Memory B cell (primary cell): ENCODE measurements at regions not wholly inside any gene's neighbourhood (a gene's known extent, or its start where the extent isn't known, plus 50 kb on each side); places are given as distances from the start of the nearest gene placed in this dataset.
"Not testable (repeated sequence)": the region's sequence is repeated elsewhere in the genome, so short reads cannot be mapped to it uniquely, and the experiment has no call there.

Source experiments
- ATAC-seq: fragments of 150-1000 bp; cut with Tn5 transposase; 2 replicates; pipeline ENCODE4 v1.10.0; 2021; ENCODE audit warnings: low read depth, mild to moderate bottlenecking, moderate library complexity
- DNase-seq, 2 donors: peaks; one replicate each; pipeline ENCODE4 v3.0.0; 2022; ENCODE audit warnings: low spot score in 2 of 2
- H3K27ac Mint-ChIP-seq: one replicate; pipeline ENCODE4 v1.8.0; 2022; ENCODE audit warnings: mild to moderate bottlenecking, moderate library complexity, mixed read lengths
- H3K27me3 Mint-ChIP-seq: one replicate; pipeline ENCODE4 v1.8.0; 2022; ENCODE audit warnings: mixed read lengths
- H3K36me3 Mint-ChIP-seq: one replicate; pipeline ENCODE4 v1.8.0; 2022; ENCODE audit warnings: mild to moderate bottlenecking, mixed read lengths
- H3K4me1 Mint-ChIP-seq: one replicate; pipeline ENCODE4 v1.8.0; 2022; ENCODE audit warnings: mixed read lengths
- H3K4me3 Mint-ChIP-seq: one replicate; pipeline ENCODE4 v1.8.0; 2022; ENCODE audit warnings: mild to moderate bottlenecking, moderate library complexity, mixed read lengths
- H3K9me3 Mint-ChIP-seq: one replicate; pipeline ENCODE4 v1.8.0; 2022; ENCODE audit warnings: mixed read lengths

- Mint-ChIP-seq H3K27me3 (peaks cover 4% of the 10 kb centered on the region), H3K9me3 (peaks cover 3% of the 10 kb centered on the region), H3K4me3 (no peak overlapping the region), H3K4me1 (no peaks in the 10 kb centered on the region), H3K36me3 (no peaks in the 10 kb centered on the region), H3K27ac (no peak overlapping the region)
- DNase-seq, result no peak
- no peak for ATAC-seq
These were observed 209.2 kb upstream of the GADL1 start for GRCh38 chr3:31103623-31104180.

DNA sequence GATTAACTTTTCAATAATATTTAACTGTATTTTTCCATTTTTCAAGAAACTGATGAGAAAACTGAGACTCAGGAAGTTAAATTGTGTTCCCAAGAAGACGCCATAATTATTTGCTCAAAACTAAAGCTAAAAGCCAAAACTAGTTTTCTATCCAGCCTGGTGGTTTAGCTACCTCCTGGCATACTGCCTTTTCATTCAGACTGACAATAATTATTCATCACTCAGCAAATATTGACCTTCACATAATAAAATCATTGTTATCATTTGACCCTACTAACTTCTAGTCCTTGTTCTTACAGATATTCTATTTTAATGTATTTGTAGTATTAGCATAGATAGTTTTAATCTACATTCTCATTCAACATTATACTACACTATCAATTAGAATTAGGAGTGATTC is 210.6 kb upstream of the GADL1 start:
- Mint-ChIP-seq H3K9me3 (peaks cover 3% of the 10 kb centered on the region), H3K4me1 (no peaks in the 10 kb centered on the region), H3K36me3 (no peaks in the 10 kb centered on the region), H3K27me3 (peaks cover 4% of the 10 kb centered on the region), H3K27ac (no peak overlapping the region), H3K4me3 (no peak overlapping the region)
- ATAC-seq (no peak), DNase-seq (no peak)

DNA sequence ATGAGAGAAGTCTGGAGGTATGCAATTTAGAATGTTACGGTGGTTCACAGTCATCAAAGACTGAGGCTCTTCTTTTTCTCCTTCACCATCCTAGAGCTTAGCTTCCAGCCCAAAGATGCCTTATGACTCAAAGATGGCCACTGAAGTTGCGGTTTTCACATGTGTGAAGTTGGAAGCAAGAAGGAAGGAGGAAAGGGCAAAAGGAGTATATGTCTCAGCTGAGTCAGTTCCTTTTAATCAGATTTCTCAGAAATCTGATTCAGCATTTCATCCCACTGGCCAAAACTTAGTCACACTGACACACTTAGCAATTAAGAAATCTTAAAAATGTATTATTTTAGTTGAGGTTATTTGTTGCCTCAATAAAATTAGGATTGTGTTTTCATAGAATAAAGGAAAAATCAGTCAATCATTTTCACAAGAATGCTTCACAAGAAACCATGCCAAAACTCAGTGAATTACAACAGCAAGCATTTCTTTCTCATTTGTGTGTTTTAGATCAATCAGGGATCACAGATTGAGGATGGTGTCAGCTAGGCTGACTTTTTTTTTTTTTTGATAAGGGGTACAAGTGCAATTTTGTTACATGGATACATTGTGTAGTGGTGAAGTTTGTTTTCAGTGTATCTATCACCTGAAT is 211.1 kb upstream of the GADL1 start:
- no peak for DNase-seq
- Mint-ChIP-seq H3K27me3 (peaks cover 4% of the 10 kb centered on the region), H3K9me3 (peaks cover 3% of the 10 kb centered on the region), H3K4me3 (no peak overlapping the region), H3K27ac (no peak overlapping the region), H3K4me1 (no peaks in the 10 kb centered on the region), H3K36me3 (no peaks in the 10 kb centered on the region)
- no peak for ATAC-seq

DNA sequence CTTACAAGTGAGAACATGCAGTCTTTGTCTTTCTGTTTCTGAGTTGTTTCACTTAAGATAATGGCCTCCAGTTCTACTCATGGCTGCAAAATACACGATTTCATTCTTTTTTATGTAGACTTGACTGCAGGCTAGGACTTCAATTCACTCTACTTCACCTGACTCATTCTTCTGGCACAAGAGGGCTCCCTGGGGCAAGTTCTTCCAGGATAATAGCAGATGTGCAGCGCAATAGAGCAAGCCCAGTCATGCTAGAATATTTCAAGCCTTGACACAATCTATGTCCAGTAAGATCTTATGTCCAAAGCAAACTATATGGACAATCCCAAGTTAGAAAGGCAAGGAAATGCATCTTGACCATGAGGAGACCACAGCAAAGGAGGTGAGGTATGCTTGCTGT is 211.7 kb upstream of the GADL1 start:
- H3K27ac Mint-ChIP-seq, result no peak overlapping the region
- no peaks in the 10 kb centered on the region for H3K4me1 Mint-ChIP-seq
- no peak for DNase-seq
- peaks cover 3% of the 10 kb centered on the region for H3K9me3 Mint-ChIP-seq
- no peaks in the 10 kb centered on the region for H3K36me3 Mint-ChIP-seq
- no peak for ATAC-seq
- H3K27me3 Mint-ChIP-seq, result peaks cover 4% of the 10 kb centered on the region
- H3K4me3 Mint-ChIP-seq, result no peak overlapping the region

GRCh38 chr3:31106912-31107311 is 212.5 kb upstream of the GADL1 start:
- ATAC-seq (no peak), DNase-seq (no peak)
- no peak overlapping the region for H3K4me3 Mint-ChIP-seq
- H3K27ac Mint-ChIP-seq, result no peak overlapping the region
- H3K27me3 Mint-ChIP-seq, result peaks cover 3% of the 10 kb centered on the region
- H3K36me3 Mint-ChIP-seq, result no peaks in the 10 kb centered on the region
- H3K4me1 Mint-ChIP-seq, result no peaks in the 10 kb centered on the region
- H3K9me3 Mint-ChIP-seq, result peaks cover 1% of the 10 kb centered on the region

DNA sequence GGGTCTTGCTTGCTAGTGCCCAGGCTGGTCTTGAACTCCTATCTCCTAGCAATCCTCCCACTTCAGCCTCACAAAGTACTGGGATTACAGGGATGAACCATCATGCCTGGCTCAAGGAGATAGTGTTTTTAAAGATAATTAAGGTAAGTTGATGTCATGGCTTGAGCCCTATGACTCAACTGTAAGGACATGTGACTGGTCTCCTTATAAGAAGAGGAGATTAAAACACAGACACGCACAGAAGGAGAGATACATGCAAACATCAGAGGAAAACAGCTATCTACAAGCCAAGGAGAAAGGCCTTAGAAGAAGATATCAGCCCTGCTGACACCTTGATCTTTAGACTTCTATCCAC is 220.4 kb upstream of the GADL1 start:
- H3K4me1 Mint-ChIP-seq, result no peaks in the 10 kb centered on the region
- no peak for DNase-seq
- no peaks in the 10 kb centered on the region for H3K36me3 Mint-ChIP-seq
- no peak overlapping the region for H3K4me3 Mint-ChIP-seq
- no peak for ATAC-seq
- no peaks in the 10 kb centered on the region for H3K9me3 Mint-ChIP-seq
- peaks cover 5% of the 10 kb centered on the region for H3K27me3 Mint-ChIP-seq
- no peak overlapping the region for H3K27ac Mint-ChIP-seq

DNA sequence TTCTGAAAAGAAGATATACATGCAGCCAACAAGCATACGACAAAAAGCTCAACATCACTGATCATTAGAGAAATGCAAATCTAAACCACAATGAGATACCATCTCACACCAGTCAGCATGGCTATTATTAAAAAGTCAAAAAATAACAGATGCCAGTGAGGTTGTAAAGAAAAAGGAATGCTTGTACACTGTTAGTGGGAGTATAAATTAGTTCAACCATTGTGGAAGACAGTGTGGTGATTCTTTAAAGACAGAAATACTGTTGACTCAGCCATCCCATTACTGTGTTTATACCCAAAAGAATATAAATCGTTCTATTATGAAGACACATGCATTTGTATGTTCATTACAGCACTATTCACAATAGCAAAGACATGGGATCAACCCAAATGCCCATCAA is 221.1 kb upstream of the GADL1 start:
- not testable (repeated sequence) for DNase-seq, H3K36me3 Mint-ChIP-seq, H3K27ac Mint-ChIP-seq, ATAC-seq, H3K27me3 Mint-ChIP-seq, H3K4me1 Mint-ChIP-seq, H3K4me3 Mint-ChIP-seq, H3K9me3 Mint-ChIP-seq

DNA sequence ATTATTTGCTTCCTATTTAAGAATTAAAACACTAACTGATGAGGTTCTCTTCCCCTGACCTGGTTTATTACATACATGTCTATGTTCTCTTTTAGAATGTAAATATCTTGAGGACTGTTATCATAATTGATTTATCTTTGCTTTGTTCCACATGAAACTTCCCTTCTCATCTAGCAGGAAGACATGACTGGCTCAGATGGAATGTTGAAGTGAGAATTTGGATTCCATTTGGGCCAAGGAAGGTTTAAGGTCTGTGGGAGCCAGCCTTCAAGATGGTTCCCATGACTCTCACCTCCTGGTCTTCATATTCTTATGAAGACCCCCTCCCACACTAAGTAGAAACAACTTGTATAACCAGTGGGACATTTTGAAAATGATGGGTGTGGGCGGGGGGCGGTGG is 222.2 kb upstream of the GADL1 start:
- DNase-seq (no peak), ATAC-seq (no peak)
- Mint-ChIP-seq H3K4me3 (no peak overlapping the region), H3K9me3 (no peaks in the 10 kb centered on the region), H3K27me3 (peaks cover 7% of the 10 kb centered on the region), H3K27ac (no peak overlapping the region), H3K36me3 (no peaks in the 10 kb centered on the region), H3K4me1 (no peaks in the 10 kb centered on the region)

DNA sequence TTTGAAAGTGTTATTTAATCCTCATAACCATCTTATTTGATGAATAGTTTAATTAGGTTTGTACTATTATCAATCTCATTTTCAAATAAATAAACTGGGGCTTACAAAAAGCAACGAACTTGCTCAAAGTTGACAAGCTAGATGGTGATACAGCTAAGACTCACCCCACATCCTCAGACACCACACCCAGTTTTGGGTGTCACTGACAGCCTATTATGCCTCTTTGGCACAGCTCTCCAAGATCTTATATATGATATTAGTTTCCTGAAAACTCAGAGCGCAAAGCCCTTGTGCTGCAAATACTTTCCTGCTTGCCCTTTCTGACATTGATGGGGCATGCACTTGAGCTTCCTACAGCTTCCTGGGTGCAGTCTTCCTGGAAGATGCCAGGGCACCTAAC is 223.4 kb upstream of the GADL1 start:
- no peaks in the 10 kb centered on the region for H3K9me3 Mint-ChIP-seq
- H3K27ac Mint-ChIP-seq, result no peak overlapping the region
- ATAC-seq (no peak), DNase-seq (no peak)
- no peaks in the 10 kb centered on the region for H3K4me1 Mint-ChIP-seq
- H3K36me3 Mint-ChIP-seq, result no peaks in the 10 kb centered on the region
- no peak overlapping the region for H3K4me3 Mint-ChIP-seq
- peaks cover 8% of the 10 kb centered on the region for H3K27me3 Mint-ChIP-seq

- DNase-seq (no peak), ATAC-seq (no peak)
- Mint-ChIP-seq H3K4me3 (no peak overlapping the region), H3K27ac (no peak overlapping the region), H3K4me1 (no peaks in the 10 kb centered on the region), H3K9me3 (peaks cover 4% of the 10 kb centered on the region), H3K27me3 (peaks cover 8% of the 10 kb centered on the region), H3K36me3 (no peaks in the 10 kb centered on the region)
These were observed 229.9 kb upstream of the GADL1 start for GRCh38 chr3:31124373-31124772.

- H3K27me3 Mint-ChIP-seq, result peaks cover 8% of the 10 kb centered on the region
- ATAC-seq (no peak), DNase-seq (no peak)
- no peaks in the 10 kb centered on the region for H3K36me3 Mint-ChIP-seq
- no peak overlapping the region for H3K4me3 Mint-ChIP-seq
- peaks cover 4% of the 10 kb centered on the region for H3K9me3 Mint-ChIP-seq
- no peak overlapping the region for H3K27ac Mint-ChIP-seq
- no peaks in the 10 kb centered on the region for H3K4me1 Mint-ChIP-seq
These were observed 231.1 kb upstream of the GADL1 start for GRCh38 chr3:31125413-31126020.

- Mint-ChIP-seq H3K4me3 (no peak overlapping the region), H3K27ac (no peak overlapping the region), H3K36me3 (no peaks in the 10 kb centered on the region), H3K9me3 (peaks cover 4% of the 10 kb centered on the region), H3K27me3 (peaks cover 2% of the 10 kb centered on the region), H3K4me1 (no peaks in the 10 kb centered on the region)
- ATAC-seq (no peak), DNase-seq (no peak)
These were observed 234.8 kb upstream of the GADL1 start for GRCh38 chr3:31129241-31129640.

DNA sequence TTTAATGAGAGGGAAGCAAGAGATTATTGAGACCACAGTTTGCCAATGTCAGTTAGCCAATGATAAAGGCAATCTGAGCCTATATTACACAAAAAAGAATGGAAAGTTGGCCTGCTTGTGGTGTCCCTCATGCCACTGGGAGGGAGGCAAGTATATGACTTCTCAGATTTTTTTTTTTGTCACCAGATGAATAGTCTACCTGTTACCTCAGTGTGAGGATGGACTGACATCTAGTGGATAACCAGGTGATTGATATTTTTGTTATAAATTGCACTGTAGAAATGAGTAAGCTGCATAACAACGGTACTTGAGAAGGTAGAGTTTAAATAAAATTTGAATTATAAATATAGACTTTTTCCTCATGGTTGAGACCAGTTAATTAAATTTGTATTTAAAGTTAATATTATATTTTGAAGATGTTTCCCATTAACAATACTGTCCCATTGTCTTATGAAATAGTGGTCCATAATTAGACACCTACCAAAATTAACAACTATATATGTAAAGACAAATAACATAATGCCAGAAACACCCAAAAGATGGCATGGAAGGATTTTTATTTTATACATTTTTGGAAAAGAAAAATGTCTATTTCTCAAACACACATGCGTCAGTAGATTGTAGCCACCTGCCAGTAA is 237.8 kb upstream of the GADL1 start:
- Mint-ChIP-seq H3K27me3 (peaks cover 2% of the 10 kb centered on the region), H3K4me3 (no peak overlapping the region), H3K4me1 (no peaks in the 10 kb centered on the region), H3K9me3 (no peaks in the 10 kb centered on the region), H3K36me3 (no peaks in the 10 kb centered on the region), H3K27ac (no peak overlapping the region)
- ATAC-seq (peak; percentile 60), DNase-seq (peak in 1 of 2 donors; percentile 28)

- DNase-seq, result no peak
- H3K4me1 Mint-ChIP-seq, result no peaks in the 10 kb centered on the region
- H3K27ac Mint-ChIP-seq, result no peak overlapping the region
- H3K36me3 Mint-ChIP-seq, result no peaks in the 10 kb centered on the region
- peaks cover 2% of the 10 kb centered on the region for H3K27me3 Mint-ChIP-seq
- H3K9me3 Mint-ChIP-seq, result no peaks in the 10 kb centered on the region
- no peak overlapping the region for H3K4me3 Mint-ChIP-seq
- ATAC-seq, result no peak
These were observed 239.1 kb upstream of the GADL1 start for GRCh38 chr3:31133541-31133940.

DNA sequence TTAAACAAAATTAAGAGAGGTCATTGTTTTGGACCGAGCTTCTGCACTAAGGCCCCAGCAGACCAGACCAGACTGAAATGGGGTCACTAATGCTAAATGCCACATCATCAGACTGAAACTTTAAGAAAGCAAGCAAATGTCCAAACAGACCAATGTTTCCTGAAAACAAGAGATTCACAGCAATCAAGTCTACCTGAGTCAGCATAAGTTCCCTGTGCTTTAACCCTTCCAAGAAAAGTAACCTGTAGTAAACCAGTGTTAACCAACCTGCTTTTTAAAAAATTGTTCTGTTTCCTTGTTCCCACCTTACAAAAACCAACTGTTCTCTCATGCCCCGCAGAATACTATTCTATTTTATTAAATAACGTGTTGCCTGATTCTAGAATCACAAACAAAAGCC is 241.1 kb upstream of the GADL1 start:
- H3K4me1 Mint-ChIP-seq, result no peaks in the 10 kb centered on the region
- DNase-seq (no peak), ATAC-seq (no peak)
- peaks cover 2% of the 10 kb centered on the region for H3K27me3 Mint-ChIP-seq
- H3K36me3 Mint-ChIP-seq, result no peaks in the 10 kb centered on the region
- no peak overlapping the region for H3K27ac Mint-ChIP-seq
- no peak overlapping the region for H3K4me3 Mint-ChIP-seq
- no peaks in the 10 kb centered on the region for H3K9me3 Mint-ChIP-seq
